MV-4-11 (cell line): ENCODE measurements at regions not wholly inside any gene's neighbourhood (a gene's known extent, or its start where the extent isn't known, plus 50 kb on each side); places are given as distances from the start of the nearest gene placed in this dataset.

Source experiments
- DNase-seq: peaks from one replicate; lab custom pipeline; 2025; lab: John Stamatoyannopoulos, UW

- no peak for DNase-seq
These were observed 1228.9 kb downstream of the PCDH7 start for GRCh38 chr4:31949045-31949444.

GRCh38 chr4:31955346-31955745 is 1235.2 kb downstream of the PCDH7 start:
- DNase-seq, result no peak

- DNase-seq, result no peak
These were observed 1239.8 kb downstream of the PCDH7 start for GRCh38 chr4:31959972-31960371.

DNA sequence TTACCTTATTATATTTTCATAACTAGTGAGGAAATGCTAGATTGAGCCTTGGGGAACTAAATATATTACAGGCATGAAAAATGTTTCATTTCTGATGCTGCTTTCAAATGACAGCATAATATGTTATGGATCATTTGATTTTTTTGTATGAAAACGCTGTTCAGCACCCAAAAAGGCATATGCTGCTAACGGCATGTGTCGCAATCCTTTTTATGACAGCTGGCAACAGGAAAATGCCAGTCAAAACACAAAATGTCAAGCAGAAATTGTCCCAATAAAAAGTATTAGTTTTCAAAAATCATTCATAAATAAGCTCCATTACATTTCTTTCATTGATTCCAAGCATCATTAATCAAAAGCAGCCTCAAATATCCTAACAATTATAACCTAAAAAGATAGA is 1244.5 kb downstream of the PCDH7 start:
- peak; percentile 32 for DNase-seq

- peak; percentile 42 for DNase-seq
These were observed 1248.7 kb downstream of the PCDH7 start for GRCh38 chr4:31968842-31969241.

DNA sequence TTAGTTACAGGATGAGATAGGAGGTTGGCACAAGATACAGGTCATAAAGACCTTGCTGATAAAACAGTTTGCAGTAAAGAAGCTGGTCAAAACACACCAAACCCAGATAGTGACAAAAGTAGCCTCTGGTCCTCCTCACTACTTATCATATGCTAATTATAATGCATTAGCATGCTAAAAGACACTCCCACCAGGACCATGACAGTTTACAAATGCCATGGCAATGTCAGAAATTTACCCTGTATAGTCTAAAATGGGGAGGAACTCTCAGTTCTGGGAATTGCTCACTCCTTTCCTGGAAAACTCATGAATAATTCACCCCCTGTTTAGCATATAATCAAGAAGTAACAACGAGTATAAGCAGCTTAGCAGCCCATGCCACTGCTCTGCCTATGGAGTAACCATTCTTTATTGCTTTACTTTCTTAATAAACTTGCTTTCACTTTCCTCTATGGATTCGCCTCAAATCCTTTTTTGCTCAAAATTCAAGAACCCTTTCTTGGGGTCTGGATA is 1254.4 kb downstream of the PCDH7 start:
- DNase-seq, result no peak

DNA sequence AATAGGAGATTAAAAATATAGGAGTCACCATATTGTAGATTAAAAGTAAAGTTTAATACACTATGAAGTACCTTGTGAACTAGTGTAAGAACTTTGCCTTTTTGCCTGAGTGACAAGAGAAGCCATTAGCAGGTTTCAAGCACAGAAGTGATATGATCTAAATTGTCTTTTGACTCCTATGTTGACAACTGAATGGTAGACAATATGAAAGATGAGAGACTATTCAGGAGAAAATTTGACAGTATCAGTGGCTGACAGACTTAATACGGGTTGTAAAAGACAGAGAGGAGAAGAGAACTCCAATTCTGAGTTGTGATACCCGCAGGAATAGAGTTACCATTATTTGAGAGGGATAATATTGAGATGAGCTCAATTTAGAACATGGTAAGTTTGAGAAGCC is 1259.8 kb downstream of the PCDH7 start:
- no peak for DNase-seq

- DNase-seq, result no peak
These were observed 1263.1 kb downstream of the PCDH7 start for GRCh38 chr4:31983246-31983645.

- DNase-seq, result no peak
These were observed 1263.5 kb downstream of the PCDH7 start for GRCh38 chr4:31983677-31984076.

DNA sequence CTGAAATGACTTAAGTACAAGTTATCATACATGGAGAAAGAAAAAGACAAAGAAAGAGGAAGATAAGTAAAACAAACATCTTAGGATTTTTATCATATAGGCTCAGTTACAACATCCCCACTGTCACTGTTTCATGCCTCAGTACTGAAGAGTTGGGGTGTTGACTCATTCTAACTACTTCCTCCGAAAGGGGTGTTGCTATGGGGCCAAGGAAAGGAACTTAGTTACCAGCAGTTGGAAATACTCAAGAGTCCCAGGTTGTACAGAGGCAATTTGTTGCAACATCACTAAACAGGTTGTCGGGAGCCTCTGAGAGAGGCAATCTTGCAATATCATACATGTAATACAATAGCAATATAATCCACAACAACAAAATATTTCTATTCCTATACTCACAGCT is 1264.7 kb downstream of the PCDH7 start:
- DNase-seq, result peak; percentile 97

DNA sequence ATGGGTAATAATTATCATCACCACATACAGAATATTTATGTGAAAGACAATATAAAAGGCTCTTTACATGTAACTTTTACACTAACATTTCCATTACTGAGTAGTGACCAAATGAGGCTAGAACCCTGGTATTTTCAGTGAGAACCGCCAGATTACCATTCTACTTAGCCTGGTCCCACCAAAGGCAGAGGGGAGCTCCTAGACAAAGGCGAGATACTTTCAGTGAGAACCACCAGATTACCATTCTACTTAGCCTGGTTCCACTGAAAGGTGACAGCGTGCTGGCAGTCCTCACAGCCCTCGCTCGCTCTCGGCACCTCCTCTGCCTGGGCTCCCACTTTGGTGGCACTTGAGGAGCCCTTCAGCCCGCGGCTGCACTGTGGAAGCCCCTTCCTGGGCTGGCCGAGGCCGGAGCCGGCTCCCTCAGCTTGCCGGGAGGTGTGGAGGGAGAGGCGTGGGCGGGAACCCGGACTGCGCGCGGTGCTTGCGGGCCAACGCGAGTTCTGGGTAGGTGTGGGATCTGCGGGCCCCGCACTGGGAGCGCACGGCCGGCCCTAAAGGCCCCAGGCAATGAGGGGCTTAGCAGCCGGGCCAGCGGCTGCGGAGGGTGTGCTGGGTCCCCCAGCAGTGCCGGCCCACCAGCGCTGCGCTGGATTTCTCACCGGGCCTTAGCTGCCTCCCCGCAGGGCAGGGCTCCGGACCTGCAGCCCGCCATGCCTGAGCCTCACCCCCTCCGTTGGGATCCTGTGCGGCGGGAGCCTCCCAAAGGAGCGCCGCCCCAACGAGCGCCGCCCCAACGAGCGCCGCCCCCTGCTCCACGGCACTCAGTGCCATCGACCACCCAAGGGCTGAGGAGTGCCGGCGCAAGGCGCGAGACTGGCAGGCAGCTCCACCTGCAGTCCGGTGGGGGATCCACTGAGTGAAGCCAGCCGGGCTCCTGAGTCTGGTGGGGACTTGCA is 1276.1 kb downstream of the PCDH7 start:
- no peak for DNase-seq

DNA sequence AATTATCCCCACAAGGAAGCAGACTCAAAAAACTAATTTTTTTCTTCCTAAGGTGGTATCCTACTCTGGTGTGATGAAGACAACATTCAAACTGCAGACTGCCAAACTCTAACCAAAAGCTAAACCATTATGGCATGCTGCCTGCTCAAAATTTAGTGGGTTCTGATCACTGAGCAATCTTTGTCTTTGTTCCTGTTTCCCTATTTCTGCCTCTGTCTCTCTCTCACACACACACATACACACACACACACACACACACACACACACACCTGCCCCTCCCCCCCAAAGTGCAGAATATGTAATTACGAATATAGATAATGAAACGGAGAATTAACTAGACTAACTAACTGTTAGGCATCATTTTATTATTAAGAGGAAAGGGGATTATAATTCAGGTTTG is 1278.6 kb downstream of the PCDH7 start:
- peak; percentile 60 for DNase-seq

- DNase-seq, result no peak
These were observed 1279.7 kb downstream of the PCDH7 start for GRCh38 chr4:31999848-32000247.

- no peak for DNase-seq
These were observed 1280.8 kb downstream of the PCDH7 start for GRCh38 chr4:32000846-32001488.

- no peak for DNase-seq
These were observed 1282.0 kb downstream of the PCDH7 start for GRCh38 chr4:32002037-32002747.

- DNase-seq, result no peak
These were observed 1283.4 kb downstream of the PCDH7 start for GRCh38 chr4:32003548-32003947.

GRCh38 chr4:32010221-32010620 is 1290.1 kb downstream of the PCDH7 start:
- no peak for DNase-seq

- DNase-seq, result no peak
These were observed 1301.9 kb downstream of the PCDH7 start for GRCh38 chr4:32022071-32022470.

GRCh38 chr4:32025851-32026459 is 1305.8 kb downstream of the PCDH7 start:
- DNase-seq, result no peak

DNA sequence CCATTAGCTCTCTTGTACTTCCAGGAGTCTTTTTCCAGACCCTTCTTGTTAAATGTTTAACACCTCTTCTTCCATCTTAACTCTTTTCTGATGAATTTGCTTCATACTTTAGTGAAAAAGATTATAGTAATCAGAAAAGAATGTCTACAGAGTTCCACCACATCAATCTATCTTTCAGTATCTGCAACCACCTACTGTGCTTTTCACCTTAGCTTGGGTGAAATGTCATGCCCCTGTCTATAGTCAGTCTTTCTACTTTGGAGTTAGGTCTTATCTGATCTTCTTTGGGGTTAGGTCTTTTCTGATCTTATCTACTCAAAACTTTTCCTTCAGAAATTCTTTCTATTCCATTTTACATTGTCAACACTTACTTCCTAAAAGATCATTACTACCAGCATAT is 1310.2 kb downstream of the PCDH7 start:
- DNase-seq, result no peak

GRCh38 chr4:32031026-32031425 is 1310.9 kb downstream of the PCDH7 start:
- no peak for DNase-seq

DNA sequence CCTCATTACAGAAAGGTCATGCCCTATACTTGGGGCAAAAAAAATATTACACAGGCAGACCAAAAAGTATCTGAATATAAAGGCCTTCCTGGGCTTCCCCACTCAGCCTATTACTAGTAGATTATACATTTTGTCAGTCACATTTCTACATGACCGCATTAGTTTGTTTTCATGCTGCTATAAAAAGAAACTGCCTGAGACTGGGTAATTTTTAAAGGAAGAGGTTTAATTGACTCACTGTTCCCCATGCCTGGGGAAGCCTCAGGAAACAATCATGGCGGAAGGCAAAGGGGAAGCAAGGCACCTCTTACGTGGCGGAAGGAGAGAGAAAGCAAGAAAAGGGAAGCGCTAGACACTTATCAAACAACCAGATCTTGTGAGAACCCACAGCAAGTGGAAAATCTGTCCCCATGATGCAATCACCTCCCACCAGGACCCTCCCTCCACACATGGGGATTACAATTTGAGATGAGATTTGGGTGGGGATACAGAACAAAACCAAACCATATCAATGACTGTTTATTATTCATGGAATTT is 1312.0 kb downstream of the PCDH7 start:
- DNase-seq, result peak; percentile 92
